Thyroid gland (tissue), 4 donors: ENCODE measurements at regions not wholly inside any gene's neighbourhood (a gene's known extent, or its start where the extent isn't known, plus 50 kb on each side); places are given as distances from the start of the nearest gene placed in this dataset.

ENCODE experiments used
- CTCF ChIP-seq, 6 experiments: fragments of 200-600 bp in 3 of 6; fragments of 450-650 bp in 3 of 6; sonication (generic) in 3 of 6; IDR thresholded peaks; one replicate each; pipeline ENCODE4 v1.5.1; 2016 to 2019; ENCODE audit warnings: antibody characterized with exemption in 6 of 6, mild to moderate bottlenecking in 2 of 6, inconsistent platforms in 1 of 6, moderate library complexity in 1 of 6
- POLR2A ChIP-seq, 2 donors: fragments of 450-650 bp; IDR thresholded peaks; one replicate each; pipeline ENCODE4 v1.6.1; 2017; ENCODE audit warnings: antibody characterized with exemption in 2 of 2, mild to moderate bottlenecking in 2 of 2, moderate library complexity in 1 of 2

GRCh38 chr13:24036115-24036514 lies 124.4 kb upstream of the SPATA13 start:
- TF ChIP-seq POLR2A (IDR thresholded peaks at IDR 0.05) (no peak), CTCF (IDR thresholded peaks at IDR 0.05) (no peak)
